ENCODE measurements at regions not wholly inside any gene's neighbourhood (a gene's known extent, or its start where the extent isn't known, plus 50 kb on each side); places are given as distances from the start of the nearest gene placed in this dataset.

DNA sequence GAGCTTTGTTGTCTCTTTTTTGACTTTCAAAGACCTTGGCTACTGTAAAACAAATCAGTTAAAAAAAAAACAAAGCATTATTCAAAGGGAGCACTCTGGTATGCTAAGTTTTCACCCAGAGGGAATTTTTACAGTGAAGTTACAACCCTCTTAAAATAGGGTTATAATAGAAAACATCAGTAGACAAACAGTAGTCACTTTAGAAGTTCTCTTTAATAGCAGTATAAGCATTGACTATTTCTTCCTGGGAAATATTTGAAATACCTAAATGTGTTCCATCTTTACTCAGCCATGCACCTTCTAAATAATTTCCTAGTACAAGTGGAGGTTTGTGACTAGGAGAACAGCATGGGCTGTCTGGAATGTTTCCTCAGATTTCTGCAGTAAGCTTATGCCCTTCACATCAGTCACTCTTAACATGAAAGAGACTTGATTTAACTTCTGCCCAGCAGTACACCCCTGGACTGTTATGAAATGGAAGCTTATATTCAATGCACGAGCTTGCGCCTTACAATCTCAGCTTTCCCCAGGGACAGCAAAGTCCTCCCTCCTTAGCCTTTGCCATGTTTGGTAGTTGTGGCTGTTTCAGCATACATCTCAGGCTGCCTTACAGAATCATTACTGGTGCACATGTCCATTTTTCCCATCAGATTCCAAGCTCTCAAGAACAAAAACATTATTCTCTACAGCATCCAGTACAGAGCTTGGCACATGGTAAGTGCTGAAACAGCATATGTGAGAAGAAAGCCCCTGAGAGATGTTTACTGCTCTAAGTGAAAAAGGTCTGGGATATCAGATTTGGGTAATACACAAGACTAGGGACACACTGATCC is 191.5 kb downstream of the ZNF608 start:
- H3K4me1 ChIP-seq (ENCODE audit: control insufficient read depth in 4 of 4, insufficient read depth in 4 of 4, low read length in 3 of 4) = no peaks in the 10 kb centered on the region

More for the DNA sequence above, 191.5 kb downstream of the ZNF608 start:
- 91% methylated on average over 2 of the region's 2 CpGs for WGBS
- no peak for DNase-seq (ENCODE audit: low spot score)
- no peak overlapping the region for H3K4me3 ChIP-seq (ENCODE audit: low read depth in 1 of 3, low read length in 3 of 3)
- H3K9ac ChIP-seq (ENCODE audit: low read depth in 1 of 2, low read length in 2 of 2) = no peak overlapping the region
- H3K36me3 ChIP-seq (ENCODE audit: control insufficient read depth in 4 of 4, insufficient read depth in 3 of 4, low read depth in 1 of 4, low read length in 3 of 4) = no peaks in the 10 kb centered on the region
- H3K27me3 ChIP-seq (ENCODE audit: control insufficient read depth in 4 of 4, insufficient read depth in 4 of 4, low read length in 3 of 4) = no peaks in the 10 kb centered on the region
- H3K9me3 ChIP-seq (ENCODE audit: control insufficient read depth in 4 of 4, low read length in 3 of 4) = no peaks in the 10 kb centered on the region
- TF ChIP-seq ZBTB33 (IDR thresholded peaks at IDR 0.05) = no peak
- TF ChIP-seq EGR1 (IDR thresholded peaks at IDR 0.05; ENCODE audit: low read depth in 2 of 2) = no peak
- TF ChIP-seq, protein P1, sequence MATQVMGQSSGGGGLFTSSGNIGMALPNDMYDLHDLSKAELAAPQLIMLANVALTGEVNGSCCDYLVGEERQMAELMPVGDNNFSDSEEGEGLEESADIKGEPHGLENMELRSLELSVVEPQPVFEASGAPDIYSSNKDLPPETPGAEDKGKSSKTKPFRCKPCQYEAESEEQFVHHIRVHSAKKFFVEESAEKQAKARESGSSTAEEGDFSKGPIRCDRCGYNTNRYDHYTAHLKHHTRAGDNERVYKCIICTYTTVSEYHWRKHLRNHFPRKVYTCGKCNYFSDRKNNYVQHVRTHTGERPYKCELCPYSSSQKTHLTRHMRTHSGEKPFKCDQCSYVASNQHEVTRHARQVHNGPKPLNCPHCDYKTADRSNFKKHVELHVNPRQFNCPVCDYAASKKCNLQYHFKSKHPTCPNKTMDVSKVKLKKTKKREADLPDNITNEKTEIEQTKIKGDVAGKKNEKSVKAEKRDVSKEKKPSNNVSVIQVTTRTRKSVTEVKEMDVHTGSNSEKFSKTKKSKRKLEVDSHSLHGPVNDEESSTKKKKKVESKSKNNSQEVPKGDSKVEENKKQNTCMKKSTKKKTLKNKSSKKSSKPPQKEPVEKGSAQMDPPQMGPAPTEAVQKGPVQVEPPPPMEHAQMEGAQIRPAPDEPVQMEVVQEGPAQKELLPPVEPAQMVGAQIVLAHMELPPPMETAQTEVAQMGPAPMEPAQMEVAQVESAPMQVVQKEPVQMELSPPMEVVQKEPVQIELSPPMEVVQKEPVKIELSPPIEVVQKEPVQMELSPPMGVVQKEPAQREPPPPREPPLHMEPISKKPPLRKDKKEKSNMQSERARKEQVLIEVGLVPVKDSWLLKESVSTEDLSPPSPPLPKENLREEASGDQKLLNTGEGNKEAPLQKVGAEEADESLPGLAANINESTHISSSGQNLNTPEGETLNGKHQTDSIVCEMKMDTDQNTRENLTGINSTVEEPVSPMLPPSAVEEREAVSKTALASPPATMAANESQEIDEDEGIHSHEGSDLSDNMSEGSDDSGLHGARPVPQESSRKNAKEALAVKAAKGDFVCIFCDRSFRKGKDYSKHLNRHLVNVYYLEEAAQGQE (IDR thresholded peaks at IDR 0.05) = no peak
- no peak for TF ChIP-seq CTCF (IDR thresholded peaks at IDR 0.05; ENCODE audit: low read depth, low read length, missing input control)
- TF ChIP-seq, protein P2, sequence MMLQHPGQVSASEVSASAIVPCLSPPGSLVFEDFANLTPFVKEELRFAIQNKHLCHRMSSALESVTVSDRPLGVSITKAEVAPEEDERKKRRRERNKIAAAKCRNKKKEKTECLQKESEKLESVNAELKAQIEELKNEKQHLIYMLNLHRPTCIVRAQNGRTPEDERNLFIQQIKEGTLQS (IDR thresholded peaks at IDR 0.05) = no peak
- TF ChIP-seq HNF4A (conservative IDR thresholded peaks at IDR 0.05) = no peak
- no peak for TF ChIP-seq SP1 (IDR thresholded peaks at IDR 0.05)
- TF ChIP-seq RXRA (IDR thresholded peaks at IDR 0.05) = no peak
- no peak for TF ChIP-seq RAD21 (IDR thresholded peaks at IDR 0.05)
- no peak for TF ChIP-seq YY1 (IDR thresholded peaks at IDR 0.05)
- TF ChIP-seq TAF1 (conservative IDR thresholded peaks at IDR 0.05) = no peak
- no peak for TF ChIP-seq JUND (IDR thresholded peaks at IDR 0.05)
- no peak for TF ChIP-seq GABPA (IDR thresholded peaks at IDR 0.05 in 1 of 2, conservative IDR thresholded peaks at IDR 0.05 in 1 of 2)
- TF ChIP-seq HNF4G (IDR thresholded peaks at IDR 0.05) = no peak
- no peak overlapping the region for H3K27ac ChIP-seq (ENCODE audit: low read depth in 1 of 2, low read length in 2 of 2)
